Stimulated activated CD4-positive, alpha-beta T cell treated with anti-CD3 and anti-CD28 coated beads, Interleukin-15, amount 100 ng/mL, for 24 hours (primary cell): ENCODE measurements at regions not wholly inside any gene's neighbourhood (a gene's known extent, or its start where the extent isn't known, plus 50 kb on each side); places are given as distances from the start of the nearest gene placed in this dataset.

Source experiments
- DNase-seq: peaks from one replicate; pipeline ENCODE4 v3.0.0-alpha.2; 2020

GRCh38 chr13:77422724-77423123, 95.8 kb upstream of the MYCBP2 start:
- DNase-seq, result no peak

- DNase-seq, result no peak
Measured at GRCh38 chr13:77417897-77418296, 91.0 kb upstream of the MYCBP2 start.

- no peak for DNase-seq
Measured at GRCh38 chr13:77416666-77417212, 89.8 kb upstream of the MYCBP2 start.

GRCh38 chr13:77415253-77416071, 88.6 kb upstream of the MYCBP2 start:
- DNase-seq, result no peak

- no peak for DNase-seq
Measured at GRCh38 chr13:77412860-77413259, 86.0 kb upstream of the MYCBP2 start.

- no peak for DNase-seq
Measured at GRCh38 chr13:77412116-77412635, 85.3 kb upstream of the MYCBP2 start.

- no peak for DNase-seq
Measured at GRCh38 chr13:77409412-77409811, 82.5 kb upstream of the MYCBP2 start.

GRCh38 chr13:77406644-77407440, 79.9 kb upstream of the MYCBP2 start:
- DNase-seq, result no peak

GRCh38 chr13:77398825-77399620, 72.1 kb upstream of the MYCBP2 start:
- DNase-seq, result no peak

GRCh38 chr13:77397636-77398035, 70.7 kb upstream of the MYCBP2 start:
- DNase-seq, result no peak

GRCh38 chr13:77391475-77391874, 64.6 kb upstream of the MYCBP2 start:
- no peak for DNase-seq

- DNase-seq, result no peak
Measured at GRCh38 chr13:77390391-77390790, 63.5 kb upstream of the MYCBP2 start.

- no peak for DNase-seq
Measured at GRCh38 chr13:77389625-77390000, 62.7 kb upstream of the MYCBP2 start.

- peak; percentile 4 for DNase-seq
Measured at GRCh38 chr13:77388944-77389624, 62.2 kb upstream of the MYCBP2 start.

- no peak for DNase-seq
Measured at GRCh38 chr13:77387607-77388200, 60.8 kb upstream of the MYCBP2 start.

GRCh38 chr13:77386880-77387606, 60.1 kb upstream of the MYCBP2 start:
- DNase-seq, result no peak

- DNase-seq, result no peak
Measured at GRCh38 chr13:77386046-77386445, 59.2 kb upstream of the MYCBP2 start.

- no peak for DNase-seq
Measured at GRCh38 chr13:77384999-77385398, 58.1 kb upstream of the MYCBP2 start.

GRCh38 chr13:77383097-77383496, 56.2 kb upstream of the MYCBP2 start:
- DNase-seq, result no peak

GRCh38 chr13:77381059-77381458, 54.2 kb upstream of the MYCBP2 start:
- DNase-seq, result no peak

GRCh38 chr13:77379508-77379907, 52.6 kb upstream of the MYCBP2 start:
- DNase-seq, result no peak
